ENCODE measurements at regions not wholly inside any gene's neighbourhood (a gene's known extent, or its start where the extent isn't known, plus 50 kb on each side); places are given as distances from the start of the nearest gene placed in this dataset.

DNA sequence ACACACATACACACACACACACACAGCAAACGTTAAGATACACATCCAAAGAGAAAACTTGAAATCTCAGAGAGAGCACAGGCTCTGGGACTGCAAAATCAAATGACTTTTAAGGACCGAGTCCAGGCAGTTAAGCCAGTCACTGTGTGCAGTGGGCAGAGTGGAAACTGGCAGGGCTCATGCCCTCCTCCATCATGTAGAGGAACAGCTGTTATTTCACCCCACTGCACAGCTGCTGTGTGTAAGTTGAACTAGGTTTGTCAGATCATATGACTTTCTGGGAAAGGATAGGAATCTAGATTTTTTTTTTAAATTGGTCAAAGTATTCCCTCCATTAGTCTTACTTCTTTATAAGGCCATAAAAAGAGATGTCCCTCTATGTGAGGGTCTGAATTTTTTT is 1002.1 kb downstream of the UQCRFS1 start:
- no peak overlapping the region for H3K27ac ChIP-seq
- no peaks in the 10 kb centered on the region for H3K27me3 ChIP-seq
- DNase-seq = no peak
- no peaks in the 10 kb centered on the region for H3K4me1 ChIP-seq
- TF ChIP-seq, protein P1, sequence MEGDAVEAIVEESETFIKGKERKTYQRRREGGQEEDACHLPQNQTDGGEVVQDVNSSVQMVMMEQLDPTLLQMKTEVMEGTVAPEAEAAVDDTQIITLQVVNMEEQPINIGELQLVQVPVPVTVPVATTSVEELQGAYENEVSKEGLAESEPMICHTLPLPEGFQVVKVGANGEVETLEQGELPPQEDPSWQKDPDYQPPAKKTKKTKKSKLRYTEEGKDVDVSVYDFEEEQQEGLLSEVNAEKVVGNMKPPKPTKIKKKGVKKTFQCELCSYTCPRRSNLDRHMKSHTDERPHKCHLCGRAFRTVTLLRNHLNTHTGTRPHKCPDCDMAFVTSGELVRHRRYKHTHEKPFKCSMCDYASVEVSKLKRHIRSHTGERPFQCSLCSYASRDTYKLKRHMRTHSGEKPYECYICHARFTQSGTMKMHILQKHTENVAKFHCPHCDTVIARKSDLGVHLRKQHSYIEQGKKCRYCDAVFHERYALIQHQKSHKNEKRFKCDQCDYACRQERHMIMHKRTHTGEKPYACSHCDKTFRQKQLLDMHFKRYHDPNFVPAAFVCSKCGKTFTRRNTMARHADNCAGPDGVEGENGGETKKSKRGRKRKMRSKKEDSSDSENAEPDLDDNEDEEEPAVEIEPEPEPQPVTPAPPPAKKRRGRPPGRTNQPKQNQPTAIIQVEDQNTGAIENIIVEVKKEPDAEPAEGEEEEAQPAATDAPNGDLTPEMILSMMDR (IDR thresholded peaks at IDR 0.05) = no peak
- no peak for ATAC-seq
- intact Hi-C loops (cut with DNase I) = no loop called here
- H3K9me3 ChIP-seq = peaks cover 0 to 4% of the 10 kb centered on the region in 2 donors
- no peaks in the 10 kb centered on the region for H3K36me3 ChIP-seq
- no peak overlapping the region for H3K4me3 ChIP-seq

- H3K4me1 ChIP-seq = no peaks in the 10 kb centered on the region
- peaks cover 0 to 8% of the 10 kb centered on the region in 2 donors for H3K9me3 ChIP-seq
- TF ChIP-seq, protein P1 (IDR thresholded peaks at IDR 0.05) = no peak
- intact Hi-C loops (cut with DNase I) = no loop called here
- H3K27me3 ChIP-seq = no peaks in the 10 kb centered on the region
- no peak for ATAC-seq
- H3K27ac ChIP-seq = no peak overlapping the region
- no peak overlapping the region for H3K4me3 ChIP-seq
- no peak for DNase-seq
- H3K36me3 ChIP-seq = no peaks in the 10 kb centered on the region
Observed at GRCh38 chr19:28208745-28209144, 1004.2 kb downstream of the UQCRFS1 start.

- Histone ChIP-seq H3K36me3 (no peaks in the 10 kb centered on the region), H3K4me1 (no peaks in the 10 kb centered on the region), H3K27me3 (no peaks in the 10 kb centered on the region), H3K27ac (no peak overlapping the region), H3K4me3 (no peak overlapping the region), H3K9me3 (peaks cover 0 to 19% of the 10 kb centered on the region in 2 donors)
- intact Hi-C loops (cut with DNase I) = no loop called here
- ATAC-seq = no peak
- DNase-seq = no peak
- TF ChIP-seq, protein P1 (IDR thresholded peaks at IDR 0.05) = no peak
Observed at GRCh38 chr19:28207244-28207643, 1005.7 kb downstream of the UQCRFS1 start.

DNA sequence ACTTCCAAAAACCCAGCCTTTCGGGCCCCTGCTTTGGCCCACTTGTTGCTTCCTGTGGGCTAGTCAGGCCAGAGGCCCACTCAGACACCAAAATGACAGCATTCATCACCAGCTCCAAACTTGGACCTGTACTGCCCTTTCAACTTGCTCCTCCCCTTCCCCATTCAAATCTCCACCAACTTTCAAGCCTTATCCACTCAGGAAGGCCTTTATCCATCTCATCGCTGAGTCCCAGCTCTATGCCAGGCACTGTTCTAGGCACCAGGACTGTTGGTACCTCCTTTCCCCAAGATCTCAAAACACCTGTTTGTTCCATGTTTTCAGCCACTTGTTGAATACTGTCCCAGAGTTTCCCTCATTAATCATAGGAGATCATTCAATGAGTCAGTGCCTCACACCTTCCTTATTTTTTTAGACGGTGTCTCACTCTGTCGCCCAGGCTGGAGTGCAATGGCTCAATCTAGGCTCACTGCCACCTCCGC is 1011.4 kb downstream of the UQCRFS1 start:
- Histone ChIP-seq H3K36me3 (no peaks in the 10 kb centered on the region), H3K4me3 (no peak overlapping the region), H3K27me3 (no peaks in the 10 kb centered on the region), H3K9me3 (peaks cover 0 to 35% of the 10 kb centered on the region in 2 donors), H3K4me1 (no peaks in the 10 kb centered on the region), H3K27ac (no peak overlapping the region)
- no peak for ATAC-seq
- intact Hi-C loops (cut with DNase I) = no loop called here
- DNase-seq = no peak
- TF ChIP-seq, protein P1 (IDR thresholded peaks at IDR 0.05) = no peak

- intact Hi-C loops (cut with DNase I) = no loop called here
- peaks cover 0 to 32% of the 10 kb centered on the region in 2 donors for H3K9me3 ChIP-seq
- no peaks in the 10 kb centered on the region for H3K27me3 ChIP-seq
- TF ChIP-seq, protein P1 (IDR thresholded peaks at IDR 0.05) = no peak
- H3K4me3 ChIP-seq = no peak overlapping the region
- no peaks in the 10 kb centered on the region for H3K36me3 ChIP-seq
- H3K4me1 ChIP-seq = no peaks in the 10 kb centered on the region
- H3K27ac ChIP-seq = no peak overlapping the region
- ATAC-seq (no peak), DNase-seq (no peak)
Observed at GRCh38 chr19:28199323-28199722, 1013.6 kb downstream of the UQCRFS1 start.

Data from left lung (tissue), 4 donors.